ENCODE measurements at regions not wholly inside any gene's neighbourhood (a gene's known extent, or its start where the extent isn't known, plus 50 kb on each side); places are given as distances from the start of the nearest gene placed in this dataset.

GRCh38 chr5:4625206-4625896 is 514.8 kb upstream of the ADAMTS16 start:
- H3K9me3 ChIP-seq (ENCODE audit: control extremely low read depth in 1 of 3, control insufficient read depth in 2 of 3, insufficient read depth in 1 of 3, low read length in 2 of 3): peaks cover 0 to 8% (median 0%) of the 10 kb centered on the region in 3 donors
- no peak overlapping the region for H3K27ac ChIP-seq (ENCODE audit: low read length in 2 of 2)
- no peak for ATAC-seq (ENCODE audit: low read depth)
- H3K4me3 ChIP-seq (ENCODE audit: control extremely low read depth in 1 of 5, extremely low read depth in 1 of 5, insufficient read depth in 1 of 5, low read depth in 2 of 5, low read length in 4 of 5): no peak overlapping the region
- 65% methylated on average over 2 of the region's 5 CpGs for WGBS (ENCODE audit: insufficient coverage)
- H3K27me3 ChIP-seq (replicated peaks in 1 of 4; ENCODE audit: control extremely low read depth in 1 of 4, control insufficient read depth in 3 of 4, insufficient read depth in 4 of 4, low read length in 3 of 4): no peaks in the 10 kb centered on the region
- no peaks in the 10 kb centered on the region for H3K36me3 ChIP-seq (replicated peaks in 1 of 2; ENCODE audit: control extremely low read depth in 1 of 2, control insufficient read depth in 1 of 2, extremely low read depth in 1 of 2, insufficient read depth in 2 of 2, low read length in 1 of 2)
- H3K4me1 Mint-ChIP-seq: no peaks in the 10 kb centered on the region
- POLR2A ChIA-PET: no interaction called here
- H3K4me1 ChIP-seq (ENCODE audit: control insufficient read depth in 2 of 2, insufficient read depth in 2 of 2, low read length in 2 of 2): no peaks in the 10 kb centered on the region
- peaks cover 5% of the 10 kb centered on the region for H3K9me3 Mint-ChIP-seq (ENCODE audit: insufficient read depth)
- H3K27ac Mint-ChIP-seq: no peak overlapping the region
- no peaks in the 10 kb centered on the region for H3K27me3 Mint-ChIP-seq
- no peak overlapping the region for H3K4me3 Mint-ChIP-seq
- H3K79me2 ChIP-seq (ENCODE audit: control insufficient read depth, insufficient read depth, low read length): no peaks in the 10 kb centered on the region
- CTCF ChIA-PET: no interaction called here
- intact Hi-C loops (cut with micrococcal nuclease): no loop called here
- no peaks in the 10 kb centered on the region for H4K20me1 ChIP-seq (ENCODE audit: control insufficient read depth, insufficient read depth, low read length, poor library complexity, severe bottlenecking)
- no peak overlapping the region for H3K4me2 ChIP-seq (replicated peaks; ENCODE audit: low read depth, low read length, poor library complexity, severe bottlenecking)
- H3K9ac ChIP-seq (ENCODE audit: low read length): no peak overlapping the region
- TF ChIP-seq EZH2 (IDR thresholded peaks at IDR 0.05; ENCODE audit: borderline replicate concordance, insufficient read depth, low read depth, low read length, poor library complexity, severe bottlenecking): no peak
- TF ChIP-seq, protein P1, sequence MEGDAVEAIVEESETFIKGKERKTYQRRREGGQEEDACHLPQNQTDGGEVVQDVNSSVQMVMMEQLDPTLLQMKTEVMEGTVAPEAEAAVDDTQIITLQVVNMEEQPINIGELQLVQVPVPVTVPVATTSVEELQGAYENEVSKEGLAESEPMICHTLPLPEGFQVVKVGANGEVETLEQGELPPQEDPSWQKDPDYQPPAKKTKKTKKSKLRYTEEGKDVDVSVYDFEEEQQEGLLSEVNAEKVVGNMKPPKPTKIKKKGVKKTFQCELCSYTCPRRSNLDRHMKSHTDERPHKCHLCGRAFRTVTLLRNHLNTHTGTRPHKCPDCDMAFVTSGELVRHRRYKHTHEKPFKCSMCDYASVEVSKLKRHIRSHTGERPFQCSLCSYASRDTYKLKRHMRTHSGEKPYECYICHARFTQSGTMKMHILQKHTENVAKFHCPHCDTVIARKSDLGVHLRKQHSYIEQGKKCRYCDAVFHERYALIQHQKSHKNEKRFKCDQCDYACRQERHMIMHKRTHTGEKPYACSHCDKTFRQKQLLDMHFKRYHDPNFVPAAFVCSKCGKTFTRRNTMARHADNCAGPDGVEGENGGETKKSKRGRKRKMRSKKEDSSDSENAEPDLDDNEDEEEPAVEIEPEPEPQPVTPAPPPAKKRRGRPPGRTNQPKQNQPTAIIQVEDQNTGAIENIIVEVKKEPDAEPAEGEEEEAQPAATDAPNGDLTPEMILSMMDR (IDR thresholded peaks at IDR 0.05): no peak
- no peak for DNase-seq
- H2AFZ ChIP-seq (ENCODE audit: insufficient read depth, low read depth, low read length, poor library complexity, severe bottlenecking): no peak overlapping the region

- DNase-seq: no peak
- Mint-ChIP-seq H3K27me3 (no peaks in the 10 kb centered on the region), H3K4me3 (no peak overlapping the region), H3K4me1 (no peaks in the 10 kb centered on the region), H3K27ac (no peak overlapping the region), H3K9me3 (ENCODE audit: insufficient read depth) (peaks cover 5% of the 10 kb centered on the region)
- H3K79me2 ChIP-seq (ENCODE audit: control insufficient read depth, insufficient read depth, low read length): no peaks in the 10 kb centered on the region
- no peak for ATAC-seq (ENCODE audit: low read depth)
- H3K27ac ChIP-seq (ENCODE audit: low read length in 2 of 2): no peak overlapping the region
- ChIA-PET POLR2A (no interaction called here), CTCF (no interaction called here)
- H3K27me3 ChIP-seq (replicated peaks in 1 of 4; ENCODE audit: control extremely low read depth in 1 of 4, control insufficient read depth in 3 of 4, insufficient read depth in 4 of 4, low read length in 3 of 4): no peaks in the 10 kb centered on the region
- no peak overlapping the region for H3K4me2 ChIP-seq (replicated peaks; ENCODE audit: low read depth, low read length, poor library complexity, severe bottlenecking)
- TF ChIP-seq, protein P1 (IDR thresholded peaks at IDR 0.05): no peak
- intact Hi-C loops (cut with micrococcal nuclease): no loop called here
- no peaks in the 10 kb centered on the region for H3K4me1 ChIP-seq (ENCODE audit: control insufficient read depth in 2 of 2, insufficient read depth in 2 of 2, low read length in 2 of 2)
- H3K36me3 ChIP-seq (replicated peaks in 1 of 2; ENCODE audit: control extremely low read depth in 1 of 2, control insufficient read depth in 1 of 2, extremely low read depth in 1 of 2, insufficient read depth in 2 of 2, low read length in 1 of 2): no peaks in the 10 kb centered on the region
- H3K9ac ChIP-seq (ENCODE audit: low read length): no peak overlapping the region
- H3K9me3 ChIP-seq (ENCODE audit: control extremely low read depth in 1 of 3, control insufficient read depth in 2 of 3, insufficient read depth in 1 of 3, low read length in 2 of 3): peaks cover 0 to 8% (median 0%) of the 10 kb centered on the region in 3 donors
- no peaks in the 10 kb centered on the region for H4K20me1 ChIP-seq (ENCODE audit: control insufficient read depth, insufficient read depth, low read length, poor library complexity, severe bottlenecking)
- no peak overlapping the region for H2AFZ ChIP-seq (ENCODE audit: insufficient read depth, low read depth, low read length, poor library complexity, severe bottlenecking)
- H3K4me3 ChIP-seq (ENCODE audit: control extremely low read depth in 1 of 5, extremely low read depth in 1 of 5, insufficient read depth in 1 of 5, low read depth in 2 of 5, low read length in 4 of 5): no peak overlapping the region
- WGBS (ENCODE audit: insufficient coverage): 85% methylated on average over 3 of the region's 3 CpGs
Measured at GRCh38 chr5:4627131-4627530, 513.0 kb upstream of the ADAMTS16 start.
